HG03025 (cell line): ENCODE measurements at regions not wholly inside any gene's neighbourhood (a gene's known extent, or its start where the extent isn't known, plus 50 kb on each side); places are given as distances from the start of the nearest gene placed in this dataset.
"Not testable (repeated sequence)": the region's sequence is repeated elsewhere in the genome, so short reads cannot be mapped to it uniquely, and the experiment has no call there.

Source experiments
- ATAC-seq: cut with Tn5 transposase; IDR thresholded peaks from one replicate; pipeline ENCODE4 v1.9.1; 2021; ENCODE audit warnings: mild to moderate bottlenecking, moderate library complexity; ENCODE audit not compliant: unreplicated experiment, low FRiP score

DNA sequence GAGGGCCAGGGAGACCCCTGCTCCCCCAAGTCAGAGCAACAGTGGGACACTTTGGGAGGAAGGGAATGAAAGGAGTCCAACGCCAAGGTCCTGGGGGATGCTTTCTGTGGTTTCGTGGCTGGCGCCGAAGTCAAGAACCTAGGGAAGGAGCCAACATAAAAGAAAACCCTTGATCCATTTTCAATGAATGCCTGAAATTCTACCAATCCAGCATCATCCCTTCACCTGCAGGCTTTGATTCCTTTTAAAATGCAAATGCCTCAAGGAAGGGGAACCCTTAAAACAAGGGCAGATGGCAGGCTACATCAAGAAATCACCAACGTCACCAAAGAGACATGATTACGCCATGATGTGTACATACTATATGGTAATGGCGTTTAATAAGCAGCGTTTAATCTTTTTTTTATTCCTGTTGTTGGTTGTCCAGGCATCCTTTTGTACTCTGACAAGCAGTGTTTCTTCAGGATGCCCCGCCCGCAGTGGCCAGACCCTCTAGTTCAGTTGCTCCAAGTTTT, 123.3 kb upstream of the SLC1A4 start:
- no peak for ATAC-seq

DNA sequence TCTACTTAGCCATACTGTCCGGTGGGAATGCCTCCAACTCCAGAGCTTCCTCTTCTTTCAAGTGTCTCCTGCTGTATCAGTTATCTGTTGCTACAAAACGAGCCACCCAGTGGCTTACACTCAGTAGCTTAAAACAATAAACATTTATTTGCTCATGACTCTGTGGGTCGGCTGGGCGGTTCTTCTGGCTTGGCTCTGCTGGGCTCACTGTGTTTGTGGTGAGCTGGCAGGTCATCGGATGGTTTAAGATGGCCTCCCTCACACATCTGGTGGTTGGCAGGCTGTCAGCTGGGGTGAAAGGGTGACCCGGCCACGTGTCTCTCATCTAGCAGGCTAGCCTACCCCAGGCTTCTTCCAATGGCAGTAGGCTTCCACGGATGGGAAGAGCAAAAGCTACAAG, 122.4 kb upstream of the SLC1A4 start:
- no peak for ATAC-seq

DNA sequence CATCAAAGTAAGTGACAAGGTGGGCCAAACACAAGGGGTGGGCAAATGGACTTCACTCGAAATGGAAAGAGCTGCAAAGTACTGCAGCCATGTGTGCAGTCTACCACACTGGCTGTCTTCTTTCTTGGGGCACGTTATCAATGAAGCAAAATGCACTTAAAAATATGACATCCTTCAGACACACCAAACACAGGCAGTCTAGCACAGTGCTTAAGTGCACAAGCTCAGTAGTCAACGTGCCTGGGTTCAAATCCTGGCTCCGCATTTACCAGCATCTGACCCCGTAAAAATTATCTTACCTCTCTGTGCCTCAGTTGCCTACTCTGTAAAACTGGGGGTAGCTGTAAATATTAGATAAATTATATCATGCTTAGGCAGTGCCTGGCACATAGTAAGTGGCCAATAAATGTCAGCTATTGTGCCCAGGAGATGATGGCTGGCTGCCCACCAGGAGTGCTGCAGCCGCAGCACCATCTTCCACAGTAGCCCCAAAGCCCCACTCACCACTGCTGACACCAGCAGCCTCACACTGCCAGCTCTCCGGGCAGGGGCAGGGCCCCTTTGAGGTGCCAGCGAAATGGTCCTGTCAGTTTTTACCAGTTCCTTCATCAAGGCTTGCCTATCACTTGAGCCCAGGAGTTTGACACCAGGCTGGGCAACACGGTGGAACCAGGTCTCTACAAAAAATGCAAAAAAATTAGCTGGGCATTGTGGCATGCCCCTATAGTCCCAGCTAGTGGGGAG, 121.8 kb upstream of the SLC1A4 start:
- no peak for ATAC-seq

DNA sequence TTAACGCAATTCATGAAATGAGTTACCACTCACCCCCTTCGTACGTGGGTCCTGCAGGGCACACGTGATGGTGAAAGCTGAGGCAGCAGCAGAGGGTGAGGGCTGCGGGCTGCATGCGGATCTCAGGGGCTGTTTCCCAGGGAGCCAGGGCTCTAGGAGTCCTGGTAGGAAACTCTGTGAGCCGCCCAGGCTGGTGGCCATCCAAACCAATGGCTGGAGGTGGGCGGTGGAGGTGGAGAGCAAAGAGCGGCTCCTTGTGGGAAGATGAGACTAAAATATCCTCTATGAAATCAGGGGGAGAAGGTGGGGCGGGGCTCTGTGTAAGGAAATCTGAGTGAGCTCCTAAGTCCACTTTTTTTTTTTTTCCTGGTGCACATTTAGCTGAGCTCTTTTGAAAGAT, 120.1 kb upstream of the SLC1A4 start:
- no peak for ATAC-seq

DNA sequence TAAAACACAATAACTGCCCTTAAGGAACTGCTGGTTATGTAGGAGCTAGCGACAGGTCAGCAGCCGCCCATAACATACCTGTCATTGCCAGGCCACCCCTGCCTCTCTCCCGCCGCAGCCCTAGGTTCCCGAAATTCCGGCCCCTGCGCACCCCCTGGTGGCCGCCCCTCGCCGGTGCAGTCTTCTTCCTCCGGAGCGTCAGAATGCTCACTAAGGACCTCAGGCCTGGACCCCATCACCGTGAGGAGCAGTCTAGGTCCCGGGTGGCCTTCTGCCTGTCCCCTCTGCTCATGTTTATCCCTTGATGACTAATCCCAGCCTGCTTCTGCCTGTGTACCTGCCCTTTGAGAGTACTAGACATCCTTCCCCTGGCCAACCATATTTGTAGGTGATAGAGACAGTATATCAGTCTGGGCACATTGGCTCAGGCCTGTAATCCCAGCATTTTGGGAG, 115.7 kb upstream of the SLC1A4 start:
- peak; percentile 63 for ATAC-seq

DNA sequence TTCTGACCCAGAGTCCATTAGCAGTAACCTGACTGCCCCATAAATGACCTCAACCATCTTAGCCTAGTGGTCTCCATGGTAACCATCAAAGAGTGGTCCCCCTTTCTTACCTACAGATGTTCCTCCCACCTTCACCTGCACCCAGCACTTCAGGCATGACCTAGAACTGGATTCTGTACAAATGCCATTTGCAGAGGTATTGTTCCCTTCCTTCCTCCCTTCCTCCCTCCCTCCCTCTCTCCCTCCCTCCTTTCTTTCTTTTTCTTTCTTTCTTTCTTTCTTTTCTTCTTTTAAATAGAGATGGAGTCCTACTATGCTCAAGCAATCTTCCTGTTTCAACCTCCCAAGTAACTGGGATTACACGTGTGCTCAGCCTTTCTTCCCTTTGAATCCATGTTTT, 114.6 kb upstream of the SLC1A4 start:
- no peak for ATAC-seq

DNA sequence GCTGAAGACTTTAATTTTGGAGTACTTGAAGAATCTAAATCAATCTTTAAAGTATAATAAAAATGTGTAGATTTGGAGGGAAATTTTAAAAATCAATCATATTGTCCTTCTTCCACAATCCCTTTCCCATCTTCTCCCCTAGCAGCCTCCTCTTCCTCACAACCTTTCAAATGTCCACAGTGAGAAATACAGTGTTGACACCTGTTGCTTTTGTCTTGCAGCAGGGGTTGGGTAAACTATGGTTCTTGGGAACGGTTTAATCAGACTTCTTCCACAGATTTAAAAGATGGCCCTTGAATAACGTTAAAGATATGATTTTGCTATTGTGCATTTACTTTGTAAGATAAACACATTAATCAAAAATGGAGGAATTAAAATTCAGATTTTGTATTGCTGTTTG, 113.8 kb upstream of the SLC1A4 start:
- no peak for ATAC-seq

DNA sequence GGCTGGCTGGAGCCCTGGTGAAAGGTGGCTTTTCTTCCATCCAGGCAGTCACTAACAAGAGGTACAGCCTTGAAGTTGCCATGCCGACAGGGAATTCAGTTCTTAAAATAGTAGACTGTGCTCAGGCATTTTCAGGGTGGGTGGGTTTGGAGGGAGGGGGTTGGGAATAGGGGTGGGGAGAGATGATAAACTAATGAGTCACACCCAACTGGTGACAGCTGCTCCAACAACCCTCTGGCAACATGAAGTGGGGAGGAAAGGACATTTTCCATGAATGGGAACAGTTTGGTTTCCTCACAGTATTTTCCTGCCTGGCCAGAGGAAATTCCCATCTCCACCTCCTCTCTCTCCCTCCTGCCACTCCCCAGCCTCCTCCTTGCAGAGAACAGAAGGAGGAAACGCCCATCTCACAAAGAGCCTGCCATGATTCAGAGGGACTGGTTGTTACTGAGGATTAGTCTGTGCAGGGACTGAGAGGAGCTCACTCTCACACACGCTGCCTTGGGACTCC, 113.0 kb upstream of the SLC1A4 start:
- ATAC-seq: no peak

DNA sequence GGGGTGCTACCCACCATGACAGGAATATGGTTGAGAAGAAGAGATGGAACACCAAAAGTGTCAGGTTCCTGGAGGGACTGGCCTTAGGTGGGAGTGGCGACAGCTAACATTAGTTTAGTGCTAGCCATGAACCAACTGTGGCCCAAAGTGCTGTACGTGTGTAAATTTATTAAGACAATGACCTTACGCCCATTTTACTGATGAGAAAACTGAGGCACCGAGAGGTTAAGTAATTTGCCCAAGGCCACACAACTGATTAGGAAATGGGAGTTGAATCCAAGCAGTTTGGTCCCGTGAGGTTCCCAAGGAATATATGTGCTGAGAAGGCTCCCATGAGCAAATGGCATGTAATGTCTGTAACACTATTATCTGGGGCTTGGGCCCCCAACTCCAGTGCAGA, 109.5 kb upstream of the SLC1A4 start:
- ATAC-seq: no peak

DNA sequence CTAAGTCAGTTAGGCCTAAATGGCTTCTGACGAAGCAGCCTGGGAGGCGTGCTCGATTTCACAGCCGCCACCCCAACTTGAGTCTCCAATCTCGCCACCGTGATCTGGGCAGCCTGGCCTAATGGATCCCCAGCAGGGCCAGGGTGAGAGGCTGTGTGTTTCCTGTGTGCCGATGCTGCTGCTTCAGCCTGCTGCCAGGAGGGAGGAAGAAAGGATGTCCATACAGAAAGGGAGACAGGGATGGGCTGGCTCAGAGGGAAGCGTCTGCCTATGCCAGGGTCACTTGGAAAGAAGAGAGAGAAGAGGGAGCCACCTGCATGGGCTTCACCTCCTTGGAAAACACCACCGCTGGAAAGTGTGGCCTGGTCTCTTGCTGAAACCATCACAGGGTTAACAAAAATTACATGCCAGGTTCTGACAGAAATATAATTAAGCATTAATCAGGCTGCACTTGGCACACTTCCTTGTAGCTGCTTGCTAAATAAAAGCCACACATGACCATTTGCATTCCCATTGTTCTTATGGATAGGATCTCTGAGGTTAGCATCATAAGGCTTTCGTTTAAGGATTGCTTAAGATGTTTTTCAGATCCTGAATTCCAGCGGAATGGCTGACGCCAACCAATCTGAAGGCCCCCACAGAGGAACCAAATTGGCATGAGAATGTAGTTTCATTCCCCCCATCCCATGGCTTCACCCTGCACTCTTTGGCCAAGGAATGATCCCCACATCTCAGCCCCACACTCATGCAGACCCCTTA, 108.8 kb upstream of the SLC1A4 start:
- no peak for ATAC-seq

DNA sequence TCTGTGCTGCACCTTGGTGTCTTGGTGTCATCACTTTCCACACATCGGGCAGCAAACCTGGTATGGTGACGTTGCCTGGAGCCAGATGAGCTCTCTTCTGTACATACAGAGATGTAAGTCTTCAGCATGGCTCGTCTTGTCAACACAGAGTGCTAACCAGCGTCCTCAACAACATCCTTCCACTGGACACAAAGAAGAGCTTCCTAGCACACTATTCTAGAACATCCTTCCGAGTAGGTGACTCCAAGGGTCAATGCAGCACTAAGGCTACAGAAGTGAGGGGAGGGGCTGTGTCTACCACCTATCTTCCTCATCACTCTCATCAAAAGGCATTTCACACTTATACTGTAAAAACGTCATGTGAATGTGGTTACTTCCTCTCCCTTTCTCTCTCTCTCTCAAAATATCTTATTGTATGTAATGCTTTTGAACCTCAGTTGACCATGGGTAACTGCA, 108.1 kb upstream of the SLC1A4 start:
- ATAC-seq: no peak

DNA sequence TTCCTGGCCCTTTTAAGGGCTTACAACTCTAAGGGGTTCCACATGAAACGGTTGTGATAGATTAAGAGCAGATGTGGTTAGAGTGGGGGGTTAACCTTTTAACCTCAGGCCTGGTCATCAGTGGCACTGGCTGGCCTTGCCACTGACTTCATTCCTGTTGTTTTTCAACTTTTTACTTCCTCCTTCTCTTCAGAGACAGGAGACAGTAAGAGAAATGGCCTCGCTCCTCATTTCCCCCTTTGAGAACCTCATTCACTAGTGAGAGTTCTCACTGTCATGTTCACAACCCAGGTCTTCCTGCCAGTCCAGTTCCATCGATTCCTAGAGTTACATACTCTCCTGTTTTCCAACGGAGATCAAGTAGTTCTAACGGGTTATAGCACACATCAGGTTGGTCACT, 101.6 kb upstream of the SLC1A4 start:
- ATAC-seq: no peak

DNA sequence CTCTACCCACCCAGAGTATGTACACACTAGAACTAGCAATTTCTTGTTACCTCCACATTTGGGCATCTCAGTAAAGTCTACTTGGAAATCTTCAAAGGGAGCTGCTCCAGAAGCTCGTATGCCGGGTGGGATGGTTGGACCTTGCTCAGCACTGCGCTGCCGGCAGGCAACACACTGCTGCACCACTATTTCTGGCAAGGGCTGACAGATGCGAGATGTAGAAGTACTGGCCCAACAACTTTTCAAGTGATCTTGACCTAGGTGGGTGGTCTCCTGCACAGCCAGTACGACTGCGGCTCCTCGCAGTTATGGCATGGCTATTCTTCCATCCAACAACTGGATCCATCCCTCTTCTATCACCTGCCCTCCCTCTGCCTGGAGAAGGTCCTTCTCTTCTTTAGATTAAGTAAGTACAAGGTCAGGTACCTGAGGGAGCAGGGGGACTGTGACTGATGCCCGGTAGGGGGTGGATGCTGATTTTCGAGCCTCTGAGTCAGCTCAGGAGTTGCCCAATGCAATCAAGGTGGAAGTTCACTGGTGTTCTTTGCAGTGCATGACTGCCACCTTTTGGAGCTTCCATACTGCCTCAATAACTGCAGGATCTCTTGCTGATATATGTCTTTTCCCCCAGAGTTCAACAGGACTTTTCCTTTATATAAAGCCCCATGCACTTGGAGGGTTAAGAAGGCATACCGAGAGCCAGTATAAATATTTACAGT, 100.4 kb upstream of the SLC1A4 start:
- ATAC-seq: no peak

DNA sequence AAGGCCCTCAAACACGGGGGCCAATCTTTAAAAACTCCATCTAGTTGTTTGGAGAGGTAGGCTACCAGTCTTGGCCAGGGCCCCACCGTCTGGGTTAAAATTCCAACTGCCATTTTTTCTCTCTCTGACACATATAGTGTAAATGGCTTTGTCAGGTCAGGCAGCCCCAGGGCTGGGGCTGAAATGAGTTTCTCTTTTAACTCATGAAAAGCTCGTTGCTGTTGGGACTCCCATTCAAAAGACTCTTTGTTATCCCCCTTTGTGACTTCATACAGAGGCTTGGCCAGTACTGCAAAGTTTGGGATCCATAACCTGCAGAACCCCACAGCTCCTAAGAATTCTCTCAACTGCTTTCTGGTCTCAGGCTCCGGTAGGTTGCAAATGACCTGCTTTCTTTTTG, 99.4 kb upstream of the SLC1A4 start:
- no peak for ATAC-seq

DNA sequence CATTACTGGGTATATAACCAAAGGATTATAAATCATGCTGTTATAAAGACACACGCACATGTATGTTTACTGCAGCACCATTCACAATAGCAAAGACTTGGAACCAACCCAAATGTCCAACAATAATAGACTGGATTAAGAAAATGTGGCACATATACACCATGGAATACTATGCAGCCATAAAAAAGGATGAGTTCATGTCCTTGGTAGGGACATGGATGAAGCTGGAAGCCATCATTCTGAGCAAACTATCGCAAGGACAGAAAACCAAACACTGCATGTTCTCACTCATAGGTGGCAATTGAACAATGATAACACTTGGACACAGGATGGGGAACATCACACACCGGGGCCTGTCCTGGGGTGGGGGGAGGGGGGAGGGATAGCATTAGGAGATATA, 92.6 kb upstream of the SLC1A4 start:
- not testable (repeated sequence) for ATAC-seq

DNA sequence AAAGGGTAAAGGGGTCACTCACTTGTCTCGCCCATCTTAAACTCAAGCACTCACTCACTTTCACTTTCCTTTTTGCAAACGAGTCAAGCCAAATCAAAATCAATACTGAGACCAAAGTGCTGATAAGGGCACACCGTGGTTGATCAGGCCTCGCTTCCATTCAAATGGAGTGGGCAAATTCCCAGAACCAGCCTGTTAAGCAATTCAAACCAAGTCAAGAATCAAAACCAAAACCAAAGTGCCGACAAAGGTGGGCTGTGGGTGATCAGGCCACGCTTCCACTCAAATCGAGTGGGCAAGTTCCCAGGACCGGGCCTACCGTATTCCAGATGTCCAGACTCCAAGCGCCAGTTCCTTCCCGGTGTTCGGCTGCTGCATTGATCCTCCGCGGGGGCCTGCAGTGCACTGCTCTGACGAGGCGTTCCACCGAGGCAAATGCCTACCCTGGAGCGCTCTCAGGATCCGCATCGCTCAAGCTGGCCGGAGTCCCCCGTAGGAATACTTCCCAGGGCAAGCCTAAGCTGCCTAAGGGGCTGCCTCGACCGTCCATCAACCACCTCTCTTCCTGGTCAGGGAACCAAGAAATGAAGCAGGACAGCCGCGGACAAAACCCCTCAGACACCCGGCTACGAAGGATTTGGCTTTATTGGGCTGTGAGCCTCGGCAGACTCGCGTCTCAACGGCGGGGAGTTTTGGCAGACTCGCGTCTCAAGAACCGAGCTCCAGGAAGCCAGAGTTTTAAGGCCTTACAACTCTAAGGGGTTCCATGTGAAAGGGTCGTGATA, 89.9 kb upstream of the SLC1A4 start:
- no peak for ATAC-seq

DNA sequence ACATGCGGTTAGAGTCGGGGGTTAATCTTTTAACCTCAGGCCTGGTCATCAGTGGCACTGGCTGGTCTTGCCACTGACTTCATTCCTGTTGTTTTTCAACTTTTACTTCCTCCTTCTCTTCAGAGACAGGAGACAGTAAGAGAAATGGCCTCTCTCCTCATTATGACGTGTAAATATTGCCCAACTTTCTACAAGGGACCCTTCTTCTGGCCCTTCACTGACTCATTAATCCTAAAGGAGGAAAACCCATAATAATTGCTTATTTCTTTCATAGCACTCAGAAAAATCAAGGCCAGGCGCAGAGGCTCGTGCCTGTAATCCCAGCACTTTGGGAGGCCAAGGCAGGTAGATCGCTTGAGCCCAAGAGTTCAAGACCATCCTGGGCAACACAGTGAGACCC, 89.3 kb upstream of the SLC1A4 start:
- ATAC-seq: not testable (repeated sequence)

DNA sequence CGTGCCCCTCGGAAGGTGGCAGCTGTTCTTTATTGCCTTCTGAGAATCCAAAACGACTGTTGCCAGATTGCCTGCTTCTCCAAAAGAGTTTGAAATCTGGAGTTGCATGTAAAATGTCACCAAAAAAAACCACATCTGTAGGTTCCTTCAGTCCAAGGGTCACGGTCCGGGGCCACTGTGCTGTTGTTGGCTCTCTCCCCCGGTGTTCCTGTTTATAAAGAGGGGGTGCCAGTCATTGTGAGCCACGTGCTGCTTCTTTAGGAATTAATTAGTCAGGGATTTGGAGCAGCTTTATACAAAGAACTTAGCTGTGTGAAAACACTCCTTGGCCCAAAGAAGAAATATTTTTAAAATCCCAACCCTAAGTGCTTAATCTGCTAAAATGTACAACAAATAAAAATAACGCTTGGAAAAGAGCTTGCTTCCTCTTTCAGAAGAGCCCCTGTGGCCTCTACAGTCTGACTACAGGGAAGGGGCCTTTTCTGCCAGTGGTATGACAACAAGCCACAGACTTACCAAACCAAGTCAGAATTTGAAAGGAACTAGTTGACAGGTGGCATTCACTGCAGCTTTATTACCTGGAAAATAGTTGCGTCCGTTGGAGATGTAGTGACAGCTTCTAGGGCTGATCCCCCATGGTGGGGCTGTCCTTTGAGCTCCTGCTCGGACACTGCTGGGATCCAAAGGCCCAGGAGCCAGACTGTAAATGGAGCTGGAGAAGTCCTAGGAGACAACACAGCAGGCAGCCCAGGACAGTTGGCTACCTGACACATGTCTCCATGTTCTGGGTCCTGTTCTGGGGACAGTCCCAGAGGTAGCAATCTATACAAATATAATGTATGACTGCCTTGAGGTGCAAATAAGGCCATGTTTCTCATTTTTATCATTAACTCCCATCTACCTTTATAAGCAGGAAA, 84.5 kb upstream of the SLC1A4 start:
- ATAC-seq: no peak
